IPS-20b (cell line): ENCODE measurements at regions not wholly inside any gene's neighbourhood (a gene's known extent, or its start where the extent isn't known, plus 50 kb on each side); places are given as distances from the start of the nearest gene placed in this dataset.

ENCODE experiments used
- H3K27ac ChIP-seq: one replicate; pipeline ENCODE4 v1.5.1; 2013; ENCODE audit warnings: low read length
- H3K27me3 ChIP-seq: 2 replicates; pipeline ENCODE4 v1.6.1; 2013; ENCODE audit warnings: mild to moderate bottlenecking, low read length, inconsistent platforms; ENCODE audit not compliant: insufficient read depth
- H3K36me3 ChIP-seq: 2 replicates; pipeline ENCODE4 v1.6.1; 2013; ENCODE audit warnings: low read depth, mild to moderate bottlenecking, inconsistent platforms, low read length, moderate library complexity; ENCODE audit not compliant: insufficient read depth
- H3K4me1 ChIP-seq: 2 replicates; pipeline ENCODE4 v1.6.1; 2013; ENCODE audit warnings: mild to moderate bottlenecking, control low read depth, inconsistent platforms, low read length, moderate library complexity; ENCODE audit not compliant: insufficient read depth
- H3K4me3 ChIP-seq: 2 replicates; pipeline ENCODE4 v1.5.1; 2013; ENCODE audit warnings: mild to moderate bottlenecking, low read length, inconsistent platforms
- H3K9ac ChIP-seq: 2 replicates; pipeline ENCODE4 v1.6.1; 2013; ENCODE audit warnings: low read depth, mild to moderate bottlenecking, inconsistent platforms, low read length, moderate library complexity
- H3K9me3 ChIP-seq: 2 replicates; pipeline ENCODE4 v1.6.1; 2013; ENCODE audit warnings: mild to moderate bottlenecking, low read depth, low read length, inconsistent platforms; ENCODE audit not compliant: insufficient read depth

DNA sequence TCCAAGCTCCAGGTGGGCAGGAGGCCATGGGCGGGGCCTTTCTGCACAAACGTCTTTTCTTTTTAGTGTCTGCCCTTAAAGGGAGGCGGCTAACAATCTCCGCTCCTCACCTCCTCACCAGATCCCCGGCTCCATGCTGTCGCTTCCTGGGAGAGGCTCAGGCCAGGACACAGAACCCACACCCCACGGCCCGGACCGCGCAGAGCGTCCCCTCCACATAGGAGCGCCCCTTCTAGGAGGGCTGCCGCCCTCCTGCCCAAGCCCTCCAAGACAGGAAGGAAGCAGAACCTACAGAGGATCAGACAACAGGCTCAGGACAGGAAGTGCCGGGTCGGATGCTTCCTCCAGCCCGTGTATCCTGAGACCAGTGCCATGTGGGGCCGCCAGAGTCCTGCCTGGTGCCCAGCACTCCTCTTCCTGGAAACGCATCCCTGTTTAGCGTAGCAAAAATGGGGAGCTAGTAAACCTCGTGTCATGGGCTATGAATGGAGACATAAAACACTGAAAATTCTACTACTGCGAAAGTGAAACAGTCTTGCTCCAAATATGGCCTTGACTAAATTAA lies 83.2 kb upstream of the ATP10A start:
- H3K27me3 ChIP-seq, result no peaks in the 10 kb centered on the region
- H3K27ac ChIP-seq, result no peak overlapping the region
- H3K9me3 ChIP-seq, result no peaks in the 10 kb centered on the region
- H3K36me3 ChIP-seq, result no peaks in the 10 kb centered on the region
- peaks cover 8% of the 10 kb centered on the region; the same call in 1 of the 2 replicates for H3K4me1 ChIP-seq
- no peak overlapping the region for H3K9ac ChIP-seq
- no peak overlapping the region for H3K4me3 ChIP-seq

GRCh38 chr15:25944386-25944785 lies 81.3 kb upstream of the ATP10A start:
- Histone ChIP-seq H3K9me3 (no peaks in the 10 kb centered on the region), H3K27ac (no peak overlapping the region), H3K4me1 (peaks cover 8% of the 10 kb centered on the region; the same call in 1 of the 2 replicates), H3K9ac (no peak overlapping the region), H3K4me3 (no peak overlapping the region), H3K27me3 (no peaks in the 10 kb centered on the region), H3K36me3 (no peaks in the 10 kb centered on the region)

DNA sequence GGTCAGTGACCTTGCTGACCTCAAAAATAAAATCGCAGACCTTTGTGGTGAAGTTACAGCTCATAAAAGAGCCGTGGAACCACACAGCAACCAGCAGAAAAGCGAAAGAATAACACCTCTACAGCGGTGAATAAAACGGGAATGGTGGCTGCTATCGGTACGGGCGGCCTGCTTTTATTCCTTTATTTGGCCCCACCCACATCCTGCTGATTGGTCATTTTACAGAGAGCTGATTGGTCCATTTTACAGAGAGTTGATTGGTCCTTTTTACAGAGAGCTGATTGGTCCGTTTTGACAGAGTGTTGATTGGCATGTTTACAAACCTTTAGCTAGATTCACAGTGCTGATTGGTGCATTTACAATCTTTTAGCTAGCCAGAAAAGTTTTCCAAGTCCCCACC lies 80.7 kb upstream of the ATP10A start:
- peaks cover 11% of the 10 kb centered on the region; the same call in 1 of the 2 replicates for H3K4me1 ChIP-seq
- H3K36me3 ChIP-seq, result no peaks in the 10 kb centered on the region
- H3K27me3 ChIP-seq, result no peaks in the 10 kb centered on the region
- no peaks in the 10 kb centered on the region for H3K9me3 ChIP-seq
- no peak overlapping the region for H3K4me3 ChIP-seq
- H3K27ac ChIP-seq, result no peak overlapping the region
- no peak overlapping the region for H3K9ac ChIP-seq

DNA sequence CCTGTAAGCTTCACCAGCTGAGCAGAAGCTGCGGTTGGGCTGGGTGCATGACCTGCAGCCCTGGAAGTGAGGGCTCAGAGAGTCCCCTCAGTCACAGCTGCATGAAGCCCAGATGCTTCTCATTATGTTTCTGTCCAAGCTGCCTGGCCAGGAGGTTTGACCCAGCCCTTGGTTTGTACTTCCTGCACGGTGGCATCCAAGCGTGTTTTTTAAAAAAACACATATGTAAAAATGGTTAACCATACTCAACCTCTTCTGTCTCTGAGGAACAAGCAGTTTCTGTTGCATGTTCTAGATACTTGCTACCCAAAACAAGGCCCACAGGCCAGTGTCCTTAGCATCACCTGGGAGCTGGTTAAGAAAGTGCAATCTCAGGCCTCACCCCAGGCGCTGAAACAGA lies 76.0 kb upstream of the ATP10A start:
- Histone ChIP-seq H3K27me3 (no peaks in the 10 kb centered on the region), H3K4me1 (0 out of 2 replicates have a peak, but pooled peaks cover 3% of the 10 kb centered on the region), H3K9me3 (no peaks in the 10 kb centered on the region), H3K4me3 (no peak overlapping the region), H3K9ac (no peak overlapping the region), H3K36me3 (no peaks in the 10 kb centered on the region), H3K27ac (no peak overlapping the region)

GRCh38 chr15:25937796-25938195 lies 74.7 kb upstream of the ATP10A start:
- Histone ChIP-seq H3K4me3 (no peak overlapping the region), H3K27me3 (peaks cover 10% of the 10 kb centered on the region), H3K9ac (no peak overlapping the region), H3K36me3 (no peaks in the 10 kb centered on the region), H3K4me1 (peaks cover 10% of the 10 kb centered on the region; the same call in 1 of the 2 replicates), H3K27ac (no peak overlapping the region), H3K9me3 (no peaks in the 10 kb centered on the region)

DNA sequence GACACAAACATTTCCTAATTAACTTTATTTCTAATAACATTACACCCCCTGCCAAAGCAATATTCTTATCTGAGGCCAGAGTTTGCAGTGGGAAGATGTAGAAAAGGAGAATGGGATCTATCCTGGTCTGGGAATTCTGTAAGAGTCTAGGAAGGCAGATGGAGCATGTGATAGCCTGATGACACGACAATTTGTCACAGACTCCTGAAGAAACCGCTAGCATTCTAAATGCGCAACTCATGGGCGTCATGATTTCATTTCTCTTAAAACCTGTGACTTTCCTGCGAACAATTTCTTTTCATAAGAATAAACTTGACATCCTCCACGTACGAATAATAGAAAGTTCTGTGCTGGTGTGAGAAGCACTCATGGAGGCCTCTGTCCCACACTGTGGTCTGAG lies 72.9 kb upstream of the ATP10A start:
- Histone ChIP-seq H3K9me3 (no peaks in the 10 kb centered on the region), H3K36me3 (no peaks in the 10 kb centered on the region), H3K27ac (no peak overlapping the region), H3K4me1 (peaks cover 10% of the 10 kb centered on the region; the same call in 1 of the 2 replicates), H3K4me3 (no peak overlapping the region), H3K9ac (no peak overlapping the region), H3K27me3 (peaks cover 12% of the 10 kb centered on the region)

- H3K36me3 ChIP-seq, result no peaks in the 10 kb centered on the region
- H3K27me3 ChIP-seq, result peaks cover 12% of the 10 kb centered on the region
- peak overlapping the region; percentile 73 for H3K4me3 ChIP-seq
- peaks cover 6% of the 10 kb centered on the region for H3K9me3 ChIP-seq
- H3K9ac ChIP-seq, result peak overlapping the region; percentile 69; the same call in 1 of the 2 replicates
- no peak overlapping the region for H3K27ac ChIP-seq
- H3K4me1 ChIP-seq, result peaks cover 8% of the 10 kb centered on the region; the same call in 1 of the 2 replicates
Measured at GRCh38 chr15:25933456-25934158, 70.5 kb upstream of the ATP10A start.

DNA sequence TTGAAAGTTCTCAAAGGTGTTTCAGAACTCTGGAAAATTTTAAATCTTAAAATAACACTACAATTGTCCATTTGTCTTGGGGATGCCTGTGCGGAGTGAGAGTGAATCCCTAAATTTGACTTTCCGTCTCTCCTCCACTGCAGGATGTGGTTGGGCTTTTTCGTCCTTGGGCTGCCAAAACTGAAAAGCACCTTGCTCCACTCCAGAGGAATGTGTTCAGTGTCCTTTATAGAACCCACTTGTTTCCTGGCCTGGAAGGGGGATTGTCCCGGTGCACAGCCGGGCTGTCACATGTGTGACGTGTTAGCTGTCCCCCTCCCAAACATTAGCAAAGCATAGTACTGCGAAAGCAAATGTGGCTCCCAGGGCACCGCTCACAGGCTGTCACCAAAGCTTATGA lies 69.6 kb upstream of the ATP10A start:
- H3K4me1 ChIP-seq, result peaks cover 8% of the 10 kb centered on the region; the same call in 1 of the 2 replicates
- no peak overlapping the region for H3K9ac ChIP-seq
- peaks cover 6% of the 10 kb centered on the region for H3K9me3 ChIP-seq
- no peaks in the 10 kb centered on the region for H3K36me3 ChIP-seq
- H3K27me3 ChIP-seq, result peaks cover 12% of the 10 kb centered on the region
- no peak overlapping the region for H3K4me3 ChIP-seq
- no peak overlapping the region for H3K27ac ChIP-seq

GRCh38 chr15:25931851-25932250 lies 68.7 kb upstream of the ATP10A start:
- Histone ChIP-seq H3K27ac (no peak overlapping the region), H3K36me3 (no peaks in the 10 kb centered on the region), H3K4me1 (peaks cover 8% of the 10 kb centered on the region; the same call in 1 of the 2 replicates), H3K4me3 (no peak overlapping the region), H3K9ac (no peak overlapping the region), H3K27me3 (peaks cover 12% of the 10 kb centered on the region), H3K9me3 (peaks cover 6% of the 10 kb centered on the region)

GRCh38 chr15:25930931-25931330 lies 67.8 kb upstream of the ATP10A start:
- no peaks in the 10 kb centered on the region for H3K36me3 ChIP-seq

More at GRCh38 chr15:25930931-25931330, 67.8 kb upstream of the ATP10A start:
- H3K4me1 ChIP-seq, result peaks cover 8% of the 10 kb centered on the region; the same call in 1 of the 2 replicates
- no peak overlapping the region for H3K27ac ChIP-seq
- H3K27me3 ChIP-seq, result peaks cover 12% of the 10 kb centered on the region
- peaks cover 6% of the 10 kb centered on the region for H3K9me3 ChIP-seq
- H3K4me3 ChIP-seq, result no peak overlapping the region
- H3K9ac ChIP-seq, result no peak overlapping the region
